ENCODE measurements at regions not wholly inside any gene's neighbourhood (a gene's known extent, or its start where the extent isn't known, plus 50 kb on each side); places are given as distances from the start of the nearest gene placed in this dataset. TPM values are rescaled to one million over a fixed set of nuclear protein-coding genes. Genes with fewer than 3 reads are reported as not detected.

GRCh38 chr6:113805811-113806495 is 51.2 kb upstream of the MARCKS start (continued):
- TF ChIP-seq FOXA2 (IDR thresholded peaks at IDR 0.05): no peak

Small RNA genes in the stretch of these regions (small RNA-seq; reads per million reads assigned to genes)
- not detected for gene RNU6-1163P
